NCI-H526 (cell line): ENCODE measurements at regions not wholly inside any gene's neighbourhood (a gene's known extent, or its start where the extent isn't known, plus 50 kb on each side); places are given as distances from the start of the nearest gene placed in this dataset.
A peak's percentile ranks its signal among the peaks of the same experiment; 100 is the strongest.

Experiments used
- DNase-seq, 2 experiments: peaks; one replicate each; lab custom pipeline; 2025; lab: John Stamatoyannopoulos, UW

DNA sequence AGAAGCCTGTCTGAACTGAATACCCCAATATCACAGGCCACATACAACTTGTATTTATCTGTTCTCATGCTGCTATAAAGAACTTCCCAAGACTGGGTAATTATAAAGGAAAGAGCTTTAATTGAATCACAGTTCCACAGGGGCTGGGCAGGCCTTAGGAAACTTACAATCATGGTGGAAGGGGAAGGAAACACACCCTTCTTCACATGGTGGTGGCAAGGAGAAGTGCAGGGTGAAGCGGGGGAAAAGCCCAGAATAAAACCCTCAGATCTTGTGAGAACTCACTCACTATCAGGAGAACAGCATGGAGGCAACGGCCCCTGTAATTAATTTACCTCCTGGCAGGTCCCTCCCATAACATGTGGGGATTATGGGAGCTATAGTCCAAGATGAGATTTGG, 50.3 kb upstream of the FNDC1 start:
- no peak for DNase-seq

DNA sequence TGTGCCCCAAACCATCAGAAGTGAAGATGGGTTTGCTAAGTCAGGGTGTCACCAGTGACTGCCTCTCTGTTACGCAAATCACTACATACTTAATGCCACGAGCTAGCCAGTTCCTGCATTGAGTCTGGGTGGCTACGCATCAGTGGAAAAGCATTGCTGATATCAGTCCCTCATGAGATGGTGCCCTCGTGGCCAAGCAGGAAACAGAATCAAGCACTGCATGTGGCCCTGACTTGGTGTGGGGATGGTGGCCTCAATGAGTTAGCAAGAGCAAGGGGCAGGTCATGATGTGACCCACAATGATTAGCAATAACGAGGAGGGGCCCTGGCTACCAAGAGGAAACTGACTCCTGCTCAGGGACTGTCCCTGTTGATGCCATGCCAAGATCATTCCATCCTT, 51.6 kb upstream of the FNDC1 start:
- no peak for DNase-seq

DNA sequence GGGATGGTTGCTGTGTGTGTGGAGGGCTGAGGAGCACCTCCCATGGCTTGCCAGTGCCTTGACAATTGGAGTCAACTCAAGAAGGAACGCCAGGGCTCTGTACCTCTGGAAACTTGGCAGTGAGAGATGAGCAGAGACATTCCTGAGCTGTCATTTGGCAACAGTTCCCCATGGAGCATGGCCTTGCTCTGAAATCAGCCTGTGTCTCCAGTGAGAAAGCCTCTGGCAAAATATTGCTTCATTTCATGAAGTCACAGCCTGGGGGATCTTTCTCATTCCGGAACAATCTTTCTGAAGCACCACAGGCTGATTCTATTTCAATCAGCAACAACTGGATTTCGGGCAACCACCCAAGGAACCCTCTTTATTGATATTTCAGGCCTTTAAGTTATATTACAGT, 52.2 kb upstream of the FNDC1 start:
- no peak for DNase-seq

DNA sequence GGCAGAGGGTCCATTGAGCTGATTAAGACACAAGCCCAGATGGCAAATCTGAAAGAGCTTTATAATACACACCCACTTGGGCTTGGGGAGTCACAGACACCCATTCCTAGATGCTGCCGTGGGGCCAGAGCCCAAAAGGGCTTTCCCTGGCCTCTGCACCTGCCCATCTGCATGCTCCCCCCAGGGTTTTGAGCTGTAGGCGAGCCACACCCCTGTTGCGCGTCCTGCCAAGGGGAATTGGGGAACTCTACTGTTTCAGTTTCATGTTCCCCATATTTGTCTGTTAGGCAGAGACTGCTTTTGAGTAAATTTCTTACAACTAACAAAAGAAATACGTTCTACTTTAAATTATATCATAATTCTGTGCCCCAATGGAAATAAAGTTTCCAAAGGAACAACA, 52.9 kb upstream of the FNDC1 start:
- DNase-seq, result no peak

DNA sequence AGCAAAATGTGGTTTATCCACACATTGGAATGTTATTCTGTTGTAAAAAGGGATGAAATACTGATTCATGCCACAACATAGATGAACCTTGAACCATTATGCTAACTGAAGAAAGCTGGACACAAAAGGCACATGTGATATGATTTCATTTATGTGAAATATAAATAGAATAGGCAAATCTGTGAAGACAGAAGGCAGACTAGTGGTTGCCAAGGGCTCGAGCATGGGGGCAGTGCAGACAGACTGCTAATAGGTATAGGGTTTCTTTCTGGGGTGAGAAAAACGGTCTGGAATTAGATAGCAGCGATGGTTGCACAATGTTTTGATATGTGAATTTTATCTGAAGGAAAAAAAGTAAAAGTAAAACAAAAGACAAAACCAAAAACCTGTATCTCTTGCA, 54.6 kb upstream of the FNDC1 start:
- peak; percentile 16 to 31 for DNase-seq

DNA sequence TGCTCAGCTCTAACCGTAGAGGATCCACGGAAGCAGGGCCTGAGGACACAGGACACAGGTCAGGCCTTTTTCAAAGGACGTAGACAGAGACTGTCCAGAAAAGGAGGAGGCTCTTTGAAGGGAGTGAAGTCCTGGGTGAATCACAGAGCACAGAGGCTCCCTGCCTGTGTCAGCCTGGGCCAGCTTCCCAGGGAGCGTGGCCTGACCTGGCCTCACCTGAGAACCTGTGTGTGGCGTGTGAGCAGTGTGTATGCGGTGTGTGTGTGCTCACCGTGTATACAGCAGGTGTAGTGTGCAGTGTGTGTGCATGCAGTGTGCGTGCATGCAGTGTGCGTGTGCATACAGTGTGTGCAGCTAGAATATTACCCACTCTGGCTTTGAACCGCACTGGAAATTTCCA, 56.0 kb upstream of the FNDC1 start:
- DNase-seq, result no peak

DNA sequence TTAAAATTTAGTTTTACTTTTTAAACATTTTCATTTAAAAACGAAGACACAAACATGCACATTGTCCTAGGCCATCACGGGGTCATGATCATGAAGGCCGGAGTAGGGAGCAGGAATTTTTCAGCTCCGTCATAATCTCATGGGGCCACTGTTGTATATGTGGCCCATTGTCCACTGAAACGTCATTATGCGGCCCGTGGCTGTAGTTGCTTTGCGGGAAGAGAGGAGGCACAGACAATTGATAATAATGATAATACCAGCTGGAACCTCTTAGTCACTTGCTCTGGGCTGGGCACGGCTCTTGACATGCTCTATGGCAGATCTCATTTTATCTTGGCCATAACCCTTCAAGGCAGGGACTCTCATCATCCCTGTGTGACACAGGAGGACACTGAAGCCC, 56.5 kb upstream of the FNDC1 start:
- no peak for DNase-seq

DNA sequence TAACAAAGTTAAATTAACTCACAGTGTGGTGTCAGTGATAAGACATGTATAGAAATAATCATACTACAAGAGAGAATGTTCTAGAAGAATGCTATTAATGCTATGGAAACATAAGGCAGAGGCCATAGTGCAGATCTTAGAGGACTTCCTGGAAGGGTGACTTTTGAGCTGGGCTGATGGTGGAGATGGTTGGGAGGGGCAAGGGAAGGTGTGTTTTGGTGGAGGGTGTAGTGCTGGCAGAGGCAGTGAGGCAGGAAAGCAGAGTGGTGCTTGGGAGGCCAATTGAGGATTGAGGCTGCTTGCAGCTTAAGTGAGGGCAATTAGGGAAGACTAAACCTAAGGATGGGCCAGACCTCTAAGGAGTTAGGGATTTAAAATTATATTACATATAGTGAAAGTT, 58.5 kb upstream of the FNDC1 start:
- DNase-seq, result no peak

DNA sequence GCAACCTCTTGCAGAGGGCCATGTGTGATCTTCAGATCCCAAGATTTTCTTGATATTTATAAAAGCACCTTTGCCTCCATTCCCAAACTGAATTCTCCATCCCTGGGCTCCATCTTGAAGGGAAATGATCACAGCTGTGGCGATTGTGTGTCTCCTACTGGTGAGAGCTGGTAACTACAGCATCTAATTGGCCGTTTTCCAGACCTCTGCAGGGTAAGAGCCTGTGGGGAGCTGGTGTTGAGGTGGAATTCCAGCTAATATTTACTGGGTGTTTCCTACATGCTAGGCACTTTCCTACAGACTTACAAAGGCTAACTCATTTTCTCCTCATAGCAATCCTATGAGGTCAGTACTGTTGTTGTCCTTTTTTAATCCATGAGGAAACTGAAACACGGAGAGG, 59.2 kb upstream of the FNDC1 start:
- DNase-seq, result peak in 1 of 2 experiments; percentile 50

DNA sequence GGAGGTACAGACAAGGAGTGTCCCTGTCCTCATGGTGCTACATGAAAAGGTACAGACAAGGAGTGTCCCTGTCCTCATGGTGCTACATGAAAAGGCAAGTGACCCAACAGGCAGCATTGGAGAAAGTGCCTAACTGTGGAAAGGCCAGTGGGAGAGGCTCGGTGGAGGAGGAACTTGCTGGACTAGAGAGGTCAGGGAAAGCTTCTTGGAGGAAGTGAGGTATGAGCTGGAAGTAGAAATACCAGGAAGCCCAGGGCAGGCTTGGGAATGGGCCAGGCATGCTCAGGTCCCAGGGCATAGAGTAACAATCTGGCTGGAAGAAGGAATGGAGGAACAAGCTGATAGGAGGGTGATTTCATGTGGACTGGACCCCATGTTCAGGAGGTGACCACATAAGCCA, 59.8 kb upstream of the FNDC1 start:
- no peak for DNase-seq

DNA sequence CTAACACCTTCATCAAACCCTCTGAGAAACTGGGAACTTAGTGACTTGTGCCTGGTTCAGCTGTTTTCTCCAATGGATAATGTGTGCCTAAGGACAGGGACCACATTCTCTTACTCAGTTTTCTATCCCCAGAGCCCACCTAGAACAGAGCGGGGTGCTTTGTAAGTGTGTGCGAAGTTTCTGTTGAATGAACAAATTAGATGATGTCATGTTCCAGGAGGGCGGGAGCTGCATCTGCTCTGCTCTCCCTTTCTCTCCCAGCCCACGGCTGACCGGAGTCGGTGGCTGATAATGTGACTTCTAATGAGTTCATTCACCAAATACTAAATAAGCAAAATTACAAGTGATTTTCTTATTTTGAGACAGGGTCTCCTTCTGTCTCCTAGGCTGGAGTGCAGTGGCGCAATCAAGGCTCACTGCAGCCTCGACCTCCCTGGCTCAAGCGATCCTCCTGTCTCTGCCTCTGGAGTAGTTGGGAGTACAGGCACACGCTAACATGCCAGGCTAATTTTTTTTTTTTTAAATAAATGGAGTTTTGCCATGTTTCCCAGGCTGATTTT, 60.7 kb upstream of the FNDC1 start:
- DNase-seq, result no peak

DNA sequence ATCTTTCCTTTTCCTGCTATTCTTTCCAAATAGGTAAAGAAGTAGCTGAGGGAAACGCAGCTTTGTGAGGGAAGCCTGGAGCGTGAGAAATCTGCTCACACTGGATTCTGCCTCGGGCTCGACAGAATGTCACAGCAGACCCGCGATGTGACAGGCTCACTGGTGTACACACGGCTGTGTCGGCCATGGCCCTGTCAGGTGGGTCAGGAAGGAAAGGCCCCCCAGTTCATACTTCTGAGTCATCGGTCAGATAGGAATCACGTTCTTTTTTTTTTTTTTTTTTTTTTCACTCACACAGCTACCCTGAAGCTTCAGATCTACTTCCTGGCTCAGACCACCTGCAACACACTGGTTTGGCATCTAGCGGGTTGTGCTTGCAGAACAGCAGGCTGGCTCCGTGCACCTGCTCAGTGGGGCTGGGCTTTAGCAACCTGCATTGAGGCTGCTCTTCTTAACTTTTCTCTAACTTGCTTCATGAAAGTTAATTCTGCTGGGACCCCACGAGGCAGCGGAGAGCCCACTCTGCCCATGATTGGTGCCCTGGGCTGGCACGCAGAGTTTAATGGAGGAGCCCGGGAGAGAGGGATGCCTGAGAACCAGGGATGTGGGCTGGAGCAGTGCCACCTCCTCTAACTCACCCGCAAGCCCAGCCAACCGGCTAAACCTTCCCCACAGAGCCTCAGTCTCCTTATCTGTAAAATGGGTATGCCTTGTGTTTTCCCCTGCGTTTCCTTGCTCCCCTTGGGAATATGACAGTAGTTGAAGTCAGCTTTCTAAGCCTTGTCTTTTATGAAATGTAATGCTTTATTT, 61.5 kb upstream of the FNDC1 start:
- no peak for DNase-seq

DNA sequence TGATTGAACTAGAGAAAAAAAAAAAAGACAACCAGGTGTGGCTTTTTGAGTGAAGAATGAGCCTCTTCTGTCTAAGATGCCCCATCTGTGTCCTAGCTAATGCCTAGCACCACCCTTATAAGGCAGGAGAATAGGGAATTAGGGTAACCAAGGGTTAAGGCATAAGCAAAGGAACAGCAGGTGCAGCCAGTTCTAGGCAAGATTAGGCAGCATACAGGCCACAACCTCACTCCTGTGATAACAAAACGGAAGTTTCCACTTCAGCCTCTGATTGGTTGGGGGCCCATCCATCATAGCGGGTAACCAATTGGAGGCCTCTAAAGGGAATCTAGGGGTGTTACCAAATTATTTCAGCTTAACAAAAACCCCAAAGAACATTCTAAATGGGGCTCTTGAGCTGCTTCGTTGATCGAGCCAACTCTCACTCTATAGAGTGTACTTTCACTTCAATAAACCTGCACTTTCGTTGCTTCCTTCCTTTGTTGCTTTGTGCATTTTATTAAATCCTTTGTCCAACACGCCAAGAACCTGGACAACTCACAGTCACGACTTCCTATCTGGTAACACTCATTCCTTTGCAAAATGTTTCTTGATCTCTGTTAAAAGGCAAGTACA, 61.9 kb upstream of the TAGAP start:
- peak in 1 of 2 experiments; percentile 52 for DNase-seq

DNA sequence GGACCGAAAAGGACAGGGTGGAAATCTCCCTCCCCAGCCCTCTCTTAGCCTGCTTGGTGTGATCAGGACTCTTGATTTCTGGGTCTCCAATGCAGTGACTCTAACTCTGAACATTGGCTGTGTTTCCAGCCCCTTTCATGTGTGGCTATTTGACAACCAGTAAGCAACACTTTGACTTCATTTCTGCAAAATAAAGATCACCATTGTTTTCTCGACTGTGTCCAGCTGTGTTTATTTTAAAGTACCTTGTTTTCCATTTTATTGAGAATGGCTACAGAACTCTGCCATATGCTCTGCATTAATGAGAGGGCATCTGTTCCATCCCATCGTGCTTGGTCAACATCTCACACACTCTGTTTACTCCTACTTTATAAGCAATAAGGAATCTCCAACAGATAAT, 60.9 kb upstream of the TAGAP start:
- peak in 1 of 2 experiments; percentile 25 for DNase-seq

DNA sequence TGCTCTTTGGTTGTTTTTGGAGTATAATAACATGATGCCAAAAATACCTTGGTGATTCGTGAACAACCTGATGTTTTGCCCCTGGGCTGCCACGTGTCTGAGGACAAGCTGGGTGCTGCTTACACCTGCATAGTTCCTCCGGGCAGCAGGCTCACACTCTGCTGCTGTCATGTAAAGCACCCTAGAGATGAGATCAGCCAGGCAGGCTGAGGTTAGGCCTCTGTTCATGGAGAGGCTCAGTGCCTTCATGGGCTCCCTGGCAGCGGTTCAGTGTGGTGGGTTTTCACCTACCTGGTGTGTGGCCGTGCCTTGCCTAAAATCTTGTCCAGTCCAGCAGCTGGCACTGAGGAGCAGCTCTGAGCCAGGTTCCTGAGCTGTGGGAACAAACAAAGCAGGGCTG, 60.1 kb upstream of the TAGAP start:
- DNase-seq, result peak in 1 of 2 experiments; percentile 11

DNA sequence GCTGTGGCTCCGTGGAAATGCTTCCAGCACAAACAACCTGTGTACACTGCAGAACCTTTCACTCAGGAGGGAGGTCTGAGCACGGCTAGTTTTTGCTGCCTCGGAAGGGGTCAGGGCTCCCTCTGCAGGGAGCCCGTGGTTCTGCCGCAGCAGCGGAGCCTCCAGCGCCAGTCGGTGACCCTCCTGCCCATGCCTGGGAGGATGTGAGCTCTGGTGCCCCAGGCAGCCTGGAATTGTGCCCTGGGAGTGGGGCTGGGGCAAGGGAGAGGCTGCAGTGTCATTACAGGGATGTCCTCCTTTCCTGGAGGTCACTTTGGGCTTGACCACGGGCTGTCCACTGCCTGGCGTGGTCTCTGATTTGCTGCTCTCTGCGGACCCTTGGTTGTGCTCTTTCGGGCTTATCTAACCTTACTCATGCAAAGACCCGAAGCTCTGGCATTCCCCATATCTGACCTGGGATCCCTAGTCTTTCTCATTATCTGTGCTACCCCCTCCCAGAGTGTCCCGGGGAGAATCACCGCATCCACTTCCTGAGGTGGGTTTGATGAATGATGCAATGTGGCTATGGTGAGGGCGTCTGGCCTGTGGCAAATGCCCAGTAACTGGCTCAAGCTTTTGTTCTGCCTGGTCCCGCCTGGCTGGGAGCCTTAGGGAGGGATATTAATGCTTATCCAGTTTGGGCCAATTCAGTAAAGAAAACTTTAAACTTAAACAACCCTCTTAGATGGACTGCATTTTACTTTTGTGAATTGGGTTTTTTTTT, 59.6 kb upstream of the TAGAP start:
- peak; percentile 26 to 76 for DNase-seq

DNA sequence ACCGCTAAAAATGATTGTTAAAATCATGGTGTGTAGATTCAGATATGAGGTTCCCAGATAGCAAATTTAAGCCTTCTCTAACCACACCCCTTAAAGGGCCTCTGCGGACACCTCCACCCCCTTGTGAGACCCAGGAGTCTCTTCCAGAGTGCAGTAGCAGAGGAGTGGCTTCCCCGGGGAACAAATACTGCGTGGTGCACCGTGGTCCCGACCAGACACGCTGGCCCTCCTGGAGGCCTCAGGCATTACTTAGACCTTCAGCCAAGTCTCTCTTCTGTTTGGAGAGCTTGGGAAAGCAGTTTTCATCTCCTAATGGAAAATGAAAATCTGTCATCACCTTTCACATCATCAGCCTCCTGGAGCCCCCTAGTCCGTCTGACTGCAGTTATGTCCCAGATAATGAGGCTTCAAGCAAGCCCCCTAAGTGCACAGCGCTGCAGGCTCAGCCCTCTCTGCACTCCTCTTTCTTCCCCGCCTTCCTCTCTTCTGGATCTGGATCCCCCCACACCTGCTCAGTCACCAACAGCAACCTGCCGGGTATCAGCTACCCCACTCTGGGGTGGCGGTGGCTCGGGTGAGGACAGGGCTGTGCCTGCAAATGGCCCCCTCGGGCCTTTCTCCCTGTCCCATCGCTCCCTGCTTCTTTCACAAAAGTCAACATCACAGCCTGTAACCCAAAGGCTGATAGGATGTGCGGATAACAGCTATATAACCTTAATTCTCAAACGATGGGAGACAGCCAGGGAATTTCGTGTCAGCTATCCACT, 58.8 kb upstream of the TAGAP start:
- DNase-seq, result no peak

DNA sequence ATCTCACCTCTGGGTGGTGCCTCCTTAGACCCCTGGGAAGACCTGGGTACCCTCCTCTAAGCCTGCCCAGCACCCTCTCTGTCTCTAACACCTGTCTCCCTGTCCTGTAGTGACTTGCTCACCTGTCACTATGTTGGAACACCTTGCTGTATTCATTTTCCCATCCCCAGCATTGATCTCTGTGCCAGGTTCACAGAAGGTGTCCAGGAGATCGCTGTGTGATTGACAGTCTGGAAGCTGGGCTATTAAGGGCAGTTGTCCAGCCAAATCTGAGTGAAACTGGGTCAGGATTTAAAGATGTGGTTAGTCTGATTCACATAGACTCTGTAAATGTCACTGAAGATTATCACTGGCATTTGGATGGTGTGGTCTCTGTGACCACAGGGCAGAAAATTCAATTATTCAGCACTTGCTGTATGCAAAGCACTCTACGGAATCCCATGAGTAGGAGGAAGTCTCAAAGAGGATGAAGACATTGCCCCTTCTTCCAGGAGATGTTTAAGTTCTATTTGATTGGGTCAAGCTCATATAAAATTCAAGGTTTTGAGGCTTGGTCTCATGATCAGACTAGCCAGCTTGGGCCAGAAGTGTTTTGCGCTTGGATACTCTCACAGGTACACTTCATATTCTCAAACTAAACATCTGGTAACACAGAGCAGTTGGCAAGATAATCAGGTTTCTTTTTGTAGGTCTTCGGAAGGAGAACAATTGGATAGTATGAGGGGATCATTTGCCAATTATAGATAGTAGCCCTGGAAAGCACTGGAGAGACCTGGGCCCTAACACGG, 57.8 kb upstream of the TAGAP start:
- no peak for DNase-seq

DNA sequence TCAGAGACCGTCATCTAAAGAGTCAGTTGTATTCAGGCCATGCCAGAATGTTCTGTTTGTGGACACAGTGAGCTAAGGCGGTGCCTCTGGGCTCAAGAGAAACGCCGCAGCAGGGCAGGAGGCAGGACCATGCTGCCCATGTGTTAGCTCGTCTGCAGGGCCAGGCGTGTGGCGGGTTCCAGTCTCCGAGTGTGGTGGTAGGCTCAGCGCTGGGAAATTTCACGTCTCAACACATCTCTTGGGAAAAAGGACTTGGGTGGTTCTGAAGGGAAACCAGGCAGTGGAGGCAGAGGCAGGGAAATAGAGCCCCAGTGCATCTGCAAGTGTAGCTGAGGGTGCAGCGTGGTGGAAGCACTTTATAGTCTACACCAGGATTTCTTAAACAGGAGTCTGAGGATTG, 56.9 kb upstream of the TAGAP start:
- no peak for DNase-seq

DNA sequence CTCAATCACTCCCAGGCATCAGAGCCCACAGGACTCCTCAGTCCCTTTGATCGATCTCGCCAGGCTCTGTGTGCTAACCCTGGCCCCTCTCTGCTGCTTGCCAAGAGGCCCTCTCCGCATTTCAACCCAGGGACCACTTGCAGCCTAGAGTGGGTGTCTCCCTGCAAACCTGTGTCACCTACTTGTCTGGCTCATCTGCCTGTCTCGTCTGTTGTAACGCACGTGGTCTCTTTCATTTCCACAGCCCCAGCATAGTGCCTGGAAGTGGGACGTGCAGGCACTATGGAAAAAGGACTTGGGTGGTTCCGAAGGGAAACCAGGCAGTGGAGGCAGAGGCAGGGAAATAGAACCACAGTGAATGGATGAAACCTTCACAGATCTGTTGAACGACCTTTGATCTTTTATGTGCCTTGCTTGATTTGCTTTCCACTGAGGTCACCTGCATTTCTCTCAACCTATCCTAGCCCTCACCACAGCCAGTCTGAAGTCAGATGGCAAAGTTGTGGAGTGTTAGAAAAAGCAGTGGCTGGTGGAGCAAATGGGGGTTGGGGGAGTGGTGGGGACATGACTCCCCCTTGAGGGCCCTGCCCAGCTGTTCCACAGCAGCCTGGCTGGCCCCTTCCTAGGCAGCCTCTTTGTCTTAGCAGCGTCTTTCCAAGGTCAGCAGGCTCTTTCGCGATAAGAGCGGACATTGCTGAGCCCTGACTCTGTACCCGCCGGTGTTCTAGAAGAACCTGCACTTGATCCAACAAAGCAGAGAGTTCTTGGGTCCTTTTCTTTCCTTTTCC, 55.8 kb upstream of the TAGAP start:
- no peak for DNase-seq
